ENCODE measurements at regions not wholly inside any gene's neighbourhood (a gene's known extent, or its start where the extent isn't known, plus 50 kb on each side); places are given as distances from the start of the nearest gene placed in this dataset.

GRCh38 chr2:2613279-2614199 is 282.5 kb upstream of the MYT1L start:
- intact Hi-C loops (cut with DNase I; ENCODE audit: low total_unique reads) = no loop called here
- Histone ChIP-seq H3K4me1 (peaks cover 0 to 16% (median 3%) of the 10 kb centered on the region in 6 donors), H3K36me3 (no peaks in the 10 kb centered on the region), H3K9me3 (peaks cover 0 to 7% (median 0%) of the 10 kb centered on the region in 8 donors), H3K27ac (peak overlapping the region in 7 of 8 donors; percentile 29 to 69 (median 55)), H3K27me3 (replicated peaks in 1 of 7) (peaks cover 0 to 8% (median 0%) of the 10 kb centered on the region in 7 donors), H3K4me3 (peak overlapping the region; percentile 14 to 71 (median 33))
- TF ChIP-seq POLR2A (IDR thresholded peaks at IDR 0.05) = peak in 1 of 3 donors; percentile 14
- peak in 1 of 11 experiments; percentile 14 for TF ChIP-seq CTCF (IDR thresholded peaks at IDR 0.05 in 8 of 11, conservative IDR thresholded peaks at IDR 0.05 in 3 of 11)
- peak; percentile 78 to 92 (median 79) for TF ChIP-seq POLR2AphosphoS5 (IDR thresholded peaks at IDR 0.05)
- 12 to 24% (median 16%) methylated on average over 21 to 34 of the region's 34 CpGs for WGBS, 5 donors
- DNase-seq = peak; percentile 91

- Histone ChIP-seq H3K27ac (no peak overlapping the region), H3K36me3 (no peaks in the 10 kb centered on the region), H3K4me1 (peaks cover 0 to 16% (median 3%) of the 10 kb centered on the region in 6 donors), H3K27me3 (replicated peaks in 1 of 7) (peaks cover 0 to 8% (median 0%) of the 10 kb centered on the region in 7 donors), H3K4me3 (no peak overlapping the region), H3K9me3 (peaks cover 0 to 7% (median 0%) of the 10 kb centered on the region in 8 donors)
- intact Hi-C loops (cut with DNase I; ENCODE audit: low total_unique reads) = no loop called here
- no peak for DNase-seq
- no peak for TF ChIP-seq POLR2A (IDR thresholded peaks at IDR 0.05)
- no peak for TF ChIP-seq POLR2AphosphoS5 (IDR thresholded peaks at IDR 0.05)
- no peak for TF ChIP-seq CTCF (IDR thresholded peaks at IDR 0.05 in 8 of 11, conservative IDR thresholded peaks at IDR 0.05 in 3 of 11)
Observed at GRCh38 chr2:2610751-2611150, 279.7 kb upstream of the MYT1L start.

- H3K4me1 ChIP-seq = no peaks in the 10 kb centered on the region
- H3K27me3 ChIP-seq (replicated peaks in 1 of 7) = no peaks in the 10 kb centered on the region
- H3K36me3 ChIP-seq = no peaks in the 10 kb centered on the region
- H3K4me3 ChIP-seq = no peak overlapping the region
- peaks cover 0 to 15% (median 0%) of the 10 kb centered on the region in 8 donors for H3K9me3 ChIP-seq
- intact Hi-C loops (cut with DNase I; ENCODE audit: low total_unique reads) = no loop called here
- WGBS, 5 donors = 59 to 78% (median 67%) methylated on average over 8 of the region's 8 CpGs
- H3K27ac ChIP-seq = no peak overlapping the region
- no peak for DNase-seq
- TF ChIP-seq CTCF (IDR thresholded peaks at IDR 0.05 in 8 of 11, conservative IDR thresholded peaks at IDR 0.05 in 3 of 11) (no peak), POLR2A (IDR thresholded peaks at IDR 0.05) (no peak), POLR2AphosphoS5 (IDR thresholded peaks at IDR 0.05) (no peak)
Observed at GRCh38 chr2:2600366-2600765, 269.3 kb upstream of the MYT1L start.

GRCh38 chr2:2599441-2599840 is 268.4 kb upstream of the MYT1L start:
- TF ChIP-seq CTCF (IDR thresholded peaks at IDR 0.05 in 8 of 11, conservative IDR thresholded peaks at IDR 0.05 in 3 of 11) (no peak), POLR2AphosphoS5 (IDR thresholded peaks at IDR 0.05) (no peak), POLR2A (IDR thresholded peaks at IDR 0.05) (no peak)
- intact Hi-C loops (cut with DNase I; ENCODE audit: low total_unique reads) = no loop called here
- 84 to 94% (median 90%) methylated on average over 7 to 8 of the region's 8 CpGs for WGBS, 5 donors
- Histone ChIP-seq H3K27me3 (replicated peaks in 1 of 7) (no peaks in the 10 kb centered on the region), H3K27ac (no peak overlapping the region), H3K9me3 (peaks cover 0 to 15% (median 0%) of the 10 kb centered on the region in 8 donors), H3K4me1 (no peaks in the 10 kb centered on the region), H3K4me3 (no peak overlapping the region), H3K36me3 (no peaks in the 10 kb centered on the region)
- DNase-seq = no peak

Data from spleen (tissue), 11 donors.